ENCODE measurements at regions not wholly inside any gene's neighbourhood (a gene's known extent, or its start where the extent isn't known, plus 50 kb on each side); places are given as distances from the start of the nearest gene placed in this dataset.

DNA sequence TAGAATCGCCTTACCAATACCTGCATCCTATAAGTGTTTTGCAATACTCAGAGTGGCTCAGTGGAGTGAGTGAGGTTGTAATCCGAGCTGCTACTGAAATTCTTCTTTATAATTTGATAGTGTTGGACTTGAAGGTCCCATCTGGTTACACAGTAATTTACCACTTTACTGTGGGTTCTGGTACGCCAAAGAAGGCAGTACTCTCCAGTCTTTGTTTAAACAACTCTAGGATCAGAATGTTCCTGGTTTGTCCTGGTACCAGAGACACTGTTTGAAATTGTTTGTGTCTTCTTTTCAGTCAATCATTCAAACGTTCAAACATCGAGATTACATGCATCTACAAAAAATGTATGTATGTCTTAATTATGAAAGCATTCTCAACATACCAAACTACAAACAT, 51.3 kb upstream of the AMN1 start:
- H3K36me3 Mint-ChIP-seq = no peaks in the 10 kb centered on the region
- peaks cover 6% of the 10 kb centered on the region for H3K4me1 Mint-ChIP-seq
- no peak for DNase-seq (ENCODE audit: low spot score)
- H3K27ac Mint-ChIP-seq = no peak overlapping the region
- CTCF ChIA-PET = no interaction called here
- TF ChIP-seq, protein P1, sequence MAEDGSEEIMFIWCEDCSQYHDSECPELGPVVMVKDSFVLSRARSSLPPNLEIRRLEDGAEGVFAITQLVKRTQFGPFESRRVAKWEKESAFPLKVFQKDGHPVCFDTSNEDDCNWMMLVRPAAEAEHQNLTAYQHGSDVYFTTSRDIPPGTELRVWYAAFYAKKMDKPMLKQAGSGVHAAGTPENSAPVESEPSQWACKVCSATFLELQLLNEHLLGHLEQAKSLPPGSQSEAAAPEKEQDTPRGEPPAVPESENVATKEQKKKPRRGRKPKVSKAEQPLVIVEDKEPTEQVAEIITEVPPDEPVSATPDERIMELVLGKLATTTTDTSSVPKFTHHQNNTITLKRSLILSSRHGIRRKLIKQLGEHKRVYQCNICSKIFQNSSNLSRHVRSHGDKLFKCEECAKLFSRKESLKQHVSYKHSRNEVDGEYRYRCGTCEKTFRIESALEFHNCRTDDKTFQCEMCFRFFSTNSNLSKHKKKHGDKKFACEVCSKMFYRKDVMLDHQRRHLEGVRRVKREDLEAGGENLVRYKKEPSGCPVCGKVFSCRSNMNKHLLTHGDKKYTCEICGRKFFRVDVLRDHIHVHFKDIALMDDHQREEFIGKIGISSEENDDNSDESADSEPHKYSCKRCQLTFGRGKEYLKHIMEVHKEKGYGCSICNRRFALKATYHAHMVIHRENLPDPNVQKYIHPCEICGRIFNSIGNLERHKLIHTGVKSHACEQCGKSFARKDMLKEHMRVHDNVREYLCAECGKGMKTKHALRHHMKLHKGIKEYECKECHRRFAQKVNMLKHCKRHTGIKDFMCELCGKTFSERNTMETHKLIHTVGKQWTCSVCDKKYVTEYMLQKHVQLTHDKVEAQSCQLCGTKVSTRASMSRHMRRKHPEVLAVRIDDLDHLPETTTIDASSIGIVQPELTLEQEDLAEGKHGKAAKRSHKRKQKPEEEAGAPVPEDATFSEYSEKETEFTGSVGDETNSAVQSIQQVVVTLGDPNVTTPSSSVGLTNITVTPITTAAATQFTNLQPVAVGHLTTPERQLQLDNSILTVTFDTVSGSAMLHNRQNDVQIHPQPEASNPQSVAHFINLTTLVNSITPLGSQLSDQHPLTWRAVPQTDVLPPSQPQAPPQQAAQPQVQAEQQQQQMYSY (CRISPR knock-in tag; IDR thresholded peaks at IDR 0.05) = no peak
- TF ChIP-seq EMX1 (CRISPR knock-in tag; IDR thresholded peaks at IDR 0.05) = no peak
- TF ChIP-seq, protein P2, sequence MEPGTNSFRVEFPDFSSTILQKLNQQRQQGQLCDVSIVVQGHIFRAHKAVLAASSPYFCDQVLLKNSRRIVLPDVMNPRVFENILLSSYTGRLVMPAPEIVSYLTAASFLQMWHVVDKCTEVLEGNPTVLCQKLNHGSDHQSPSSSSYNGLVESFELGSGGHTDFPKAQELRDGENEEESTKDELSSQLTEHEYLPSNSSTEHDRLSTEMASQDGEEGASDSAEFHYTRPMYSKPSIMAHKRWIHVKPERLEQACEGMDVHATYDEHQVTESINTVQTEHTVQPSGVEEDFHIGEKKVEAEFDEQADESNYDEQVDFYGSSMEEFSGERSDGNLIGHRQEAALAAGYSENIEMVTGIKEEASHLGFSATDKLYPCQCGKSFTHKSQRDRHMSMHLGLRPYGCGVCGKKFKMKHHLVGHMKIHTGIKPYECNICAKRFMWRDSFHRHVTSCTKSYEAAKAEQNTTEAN (CRISPR knock-in tag; IDR thresholded peaks at IDR 0.05) = no peak
- no peak for TF ChIP-seq GTF2I (CRISPR knock-in tag; conservative IDR thresholded peaks at IDR 0.05)
- POLR2A ChIA-PET = no interaction called here
- no peaks in the 10 kb centered on the region for H3K27me3 Mint-ChIP-seq (ENCODE audit: low read depth)
- no peak for ATAC-seq
- H3K4me3 Mint-ChIP-seq = no peak overlapping the region
- peaks cover 5% of the 10 kb centered on the region; the same call in 1 of the 2 replicates for H3K9me3 Mint-ChIP-seq

DNA sequence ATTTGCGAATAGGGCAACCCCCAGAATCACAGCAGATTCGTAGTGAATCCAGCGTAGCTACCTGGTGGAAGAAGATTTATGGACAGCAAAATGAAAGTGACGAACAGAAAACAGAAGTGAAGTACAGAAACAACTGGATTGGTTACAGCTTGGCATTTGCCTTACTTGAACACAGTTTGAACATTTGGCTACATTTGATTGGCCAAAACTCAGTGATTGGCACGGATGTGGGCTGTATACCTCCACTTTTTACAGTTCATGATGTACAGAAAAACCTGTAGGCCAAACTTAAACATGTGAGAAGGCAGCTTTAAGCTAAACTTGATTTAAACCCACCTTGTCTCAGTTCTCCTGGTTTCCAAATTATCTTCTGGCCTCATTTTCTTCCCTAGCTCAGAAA, 49.9 kb upstream of the AMN1 start:
- H3K4me1 Mint-ChIP-seq = peaks cover 7% of the 10 kb centered on the region
- no peaks in the 10 kb centered on the region for H3K27me3 Mint-ChIP-seq (ENCODE audit: low read depth)
- ChIA-PET POLR2A (interaction anchor here (0.6 kb wide), 1 partner anchor 11 kb away, joined by 3 read pairs; no protein-coding TSS in a partner anchor), CTCF (no interaction called here)
- TF ChIP-seq, protein P3, sequence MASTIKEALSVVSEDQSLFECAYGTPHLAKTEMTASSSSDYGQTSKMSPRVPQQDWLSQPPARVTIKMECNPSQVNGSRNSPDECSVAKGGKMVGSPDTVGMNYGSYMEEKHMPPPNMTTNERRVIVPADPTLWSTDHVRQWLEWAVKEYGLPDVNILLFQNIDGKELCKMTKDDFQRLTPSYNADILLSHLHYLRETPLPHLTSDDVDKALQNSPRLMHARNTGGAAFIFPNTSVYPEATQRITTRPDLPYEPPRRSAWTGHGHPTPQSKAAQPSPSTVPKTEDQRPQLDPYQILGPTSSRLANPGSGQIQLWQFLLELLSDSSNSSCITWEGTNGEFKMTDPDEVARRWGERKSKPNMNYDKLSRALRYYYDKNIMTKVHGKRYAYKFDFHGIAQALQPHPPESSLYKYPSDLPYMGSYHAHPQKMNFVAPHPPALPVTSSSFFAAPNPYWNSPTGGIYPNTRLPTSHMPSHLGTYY (CRISPR knock-in tag; IDR thresholded peaks at IDR 0.05) = no peak
- TF ChIP-seq PRRX2 (CRISPR knock-in tag; IDR thresholded peaks at IDR 0.05) = no peak
- TF ChIP-seq NR2C2 (CRISPR knock-in tag; IDR thresholded peaks at IDR 0.05) = no peak
- no peak for TF ChIP-seq ZNF317 (CRISPR knock-in tag; IDR thresholded peaks at IDR 0.05; ENCODE audit: borderline replicate concordance, low read depth)
- TF ChIP-seq TCF7 (CRISPR knock-in tag; IDR thresholded peaks at IDR 0.05; ENCODE audit: low read depth) = no peak
- no peak for TF ChIP-seq MYBL2 (CRISPR knock-in tag; IDR thresholded peaks at IDR 0.05)
- TF ChIP-seq ZNF671 (CRISPR knock-in tag; IDR thresholded peaks at IDR 0.05) = no peak
- TF ChIP-seq GABPB1 (CRISPR knock-in tag; IDR thresholded peaks at IDR 0.05) = no peak
- TF ChIP-seq FOXK1 (CRISPR knock-in tag; IDR thresholded peaks at IDR 0.05) = no peak
- no peak for TF ChIP-seq JUN (CRISPR knock-in tag; IDR thresholded peaks at IDR 0.05)
- TF ChIP-seq ZNF219 (CRISPR knock-in tag; IDR thresholded peaks at IDR 0.05; ENCODE audit: borderline replicate concordance) = no peak
- no peak for TF ChIP-seq MXD4 (CRISPR knock-in tag; IDR thresholded peaks at IDR 0.05; ENCODE audit: borderline replicate concordance)
- TF ChIP-seq, protein P4, sequence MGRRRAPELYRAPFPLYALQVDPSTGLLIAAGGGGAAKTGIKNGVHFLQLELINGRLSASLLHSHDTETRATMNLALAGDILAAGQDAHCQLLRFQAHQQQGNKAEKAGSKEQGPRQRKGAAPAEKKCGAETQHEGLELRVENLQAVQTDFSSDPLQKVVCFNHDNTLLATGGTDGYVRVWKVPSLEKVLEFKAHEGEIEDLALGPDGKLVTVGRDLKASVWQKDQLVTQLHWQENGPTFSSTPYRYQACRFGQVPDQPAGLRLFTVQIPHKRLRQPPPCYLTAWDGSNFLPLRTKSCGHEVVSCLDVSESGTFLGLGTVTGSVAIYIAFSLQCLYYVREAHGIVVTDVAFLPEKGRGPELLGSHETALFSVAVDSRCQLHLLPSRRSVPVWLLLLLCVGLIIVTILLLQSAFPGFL (CRISPR knock-in tag; IDR thresholded peaks at IDR 0.05; ENCODE audit: borderline replicate concordance) = no peak
- TF ChIP-seq, protein P5, sequence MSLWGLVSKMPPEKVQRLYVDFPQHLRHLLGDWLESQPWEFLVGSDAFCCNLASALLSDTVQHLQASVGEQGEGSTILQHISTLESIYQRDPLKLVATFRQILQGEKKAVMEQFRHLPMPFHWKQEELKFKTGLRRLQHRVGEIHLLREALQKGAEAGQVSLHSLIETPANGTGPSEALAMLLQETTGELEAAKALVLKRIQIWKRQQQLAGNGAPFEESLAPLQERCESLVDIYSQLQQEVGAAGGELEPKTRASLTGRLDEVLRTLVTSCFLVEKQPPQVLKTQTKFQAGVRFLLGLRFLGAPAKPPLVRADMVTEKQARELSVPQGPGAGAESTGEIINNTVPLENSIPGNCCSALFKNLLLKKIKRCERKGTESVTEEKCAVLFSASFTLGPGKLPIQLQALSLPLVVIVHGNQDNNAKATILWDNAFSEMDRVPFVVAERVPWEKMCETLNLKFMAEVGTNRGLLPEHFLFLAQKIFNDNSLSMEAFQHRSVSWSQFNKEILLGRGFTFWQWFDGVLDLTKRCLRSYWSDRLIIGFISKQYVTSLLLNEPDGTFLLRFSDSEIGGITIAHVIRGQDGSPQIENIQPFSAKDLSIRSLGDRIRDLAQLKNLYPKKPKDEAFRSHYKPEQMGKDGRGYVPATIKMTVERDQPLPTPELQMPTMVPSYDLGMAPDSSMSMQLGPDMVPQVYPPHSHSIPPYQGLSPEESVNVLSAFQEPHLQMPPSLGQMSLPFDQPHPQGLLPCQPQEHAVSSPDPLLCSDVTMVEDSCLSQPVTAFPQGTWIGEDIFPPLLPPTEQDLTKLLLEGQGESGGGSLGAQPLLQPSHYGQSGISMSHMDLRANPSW (CRISPR knock-in tag; conservative IDR thresholded peaks at IDR 0.05; ENCODE audit: low read depth) = no peak
- no peak for TF ChIP-seq ZNF423 (CRISPR knock-in tag; IDR thresholded peaks at IDR 0.05)
- TF ChIP-seq SMAD3 (CRISPR knock-in tag; IDR thresholded peaks at IDR 0.05; ENCODE audit: borderline replicate concordance) = no peak
- no peak for TF ChIP-seq EMX1 (CRISPR knock-in tag; IDR thresholded peaks at IDR 0.05)
- TF ChIP-seq, protein P6, sequence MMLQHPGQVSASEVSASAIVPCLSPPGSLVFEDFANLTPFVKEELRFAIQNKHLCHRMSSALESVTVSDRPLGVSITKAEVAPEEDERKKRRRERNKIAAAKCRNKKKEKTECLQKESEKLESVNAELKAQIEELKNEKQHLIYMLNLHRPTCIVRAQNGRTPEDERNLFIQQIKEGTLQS (CRISPR knock-in tag; conservative IDR thresholded peaks at IDR 0.05) = no peak
- H3K27ac Mint-ChIP-seq = no peak overlapping the region
- H3K9me3 Mint-ChIP-seq = peaks cover 2% of the 10 kb centered on the region; the same call in 1 of the 2 replicates
- DNase-seq (ENCODE audit: low spot score) = no peak
- no peaks in the 10 kb centered on the region for H3K36me3 Mint-ChIP-seq
- H3K4me3 Mint-ChIP-seq = no peak overlapping the region
- ATAC-seq = no peak

All from WTC11 (cell line).